HG03460 (cell line): ENCODE measurements at regions not wholly inside any gene's neighbourhood (a gene's known extent, or its start where the extent isn't known, plus 50 kb on each side); places are given as distances from the start of the nearest gene placed in this dataset.

Source experiments
- ATAC-seq: cut with Tn5 transposase; IDR thresholded peaks from one replicate; pipeline ENCODE4 v1.9.1; 2021; ENCODE audit not compliant: unreplicated experiment

- no peak for ATAC-seq
Measured at GRCh38 chr1:219681876-219682275, 69.0 kb upstream of the ZC3H11B start.

DNA sequence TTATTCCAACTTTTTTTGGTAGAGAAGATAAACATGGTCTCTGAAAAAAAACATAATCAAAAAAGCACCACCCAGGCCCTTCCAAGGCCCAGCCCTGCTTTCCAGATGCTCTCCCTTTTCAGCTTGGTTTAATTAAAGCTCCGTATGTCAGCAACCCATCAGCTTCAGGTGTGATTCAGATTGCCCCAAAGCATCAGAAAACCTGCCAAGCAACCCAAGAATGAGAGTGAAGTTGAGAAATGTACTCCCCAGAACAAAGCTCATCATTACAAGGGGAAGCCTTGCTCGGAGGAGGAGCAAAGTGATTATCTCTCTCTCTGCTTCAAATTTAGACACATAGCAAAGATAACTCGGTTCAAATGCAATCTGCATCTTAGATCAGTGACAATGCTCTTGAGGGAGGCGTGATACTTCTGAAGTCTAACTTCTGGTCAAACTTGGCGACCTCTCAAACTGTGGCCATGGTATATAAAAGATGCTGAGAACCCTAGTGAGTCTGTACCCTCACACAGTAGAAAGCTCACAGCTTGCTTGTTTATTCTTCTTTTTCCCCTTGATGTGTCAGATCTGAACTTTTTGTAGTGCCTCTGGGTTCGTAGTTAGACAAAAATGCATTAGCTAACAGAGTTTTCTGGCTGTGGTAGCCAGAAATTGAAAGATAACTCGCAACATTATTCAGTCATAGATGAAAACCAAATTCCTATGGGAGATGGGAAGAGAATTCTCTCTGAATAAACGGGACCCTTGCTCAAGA lies 63.3 kb upstream of the ZC3H11B start:
- no peak for ATAC-seq

- no peak for ATAC-seq
Measured at GRCh38 chr1:219670426-219671149, 57.7 kb upstream of the ZC3H11B start.

GRCh38 chr1:219669556-219669955 lies 56.7 kb upstream of the ZC3H11B start:
- no peak for ATAC-seq

DNA sequence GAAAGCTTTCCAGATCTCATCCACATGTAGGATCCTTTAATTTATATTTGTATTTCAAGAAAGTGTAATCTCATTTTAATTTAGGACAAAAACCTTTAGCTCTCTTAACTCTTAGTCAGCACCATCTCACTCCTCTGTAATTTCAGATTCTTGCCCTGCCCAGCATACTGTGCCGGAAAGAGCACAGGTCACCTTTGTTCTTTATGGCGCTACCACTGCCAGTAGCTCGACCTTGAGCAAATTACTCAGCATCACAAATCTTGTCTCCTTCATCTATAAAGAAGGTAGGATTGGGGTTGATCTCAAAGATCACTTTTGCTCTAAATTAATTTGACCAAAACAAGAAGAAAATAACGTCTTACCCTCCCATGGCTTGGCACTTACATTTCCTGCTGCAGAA lies 56.1 kb upstream of the ZC3H11B start:
- no peak for ATAC-seq

DNA sequence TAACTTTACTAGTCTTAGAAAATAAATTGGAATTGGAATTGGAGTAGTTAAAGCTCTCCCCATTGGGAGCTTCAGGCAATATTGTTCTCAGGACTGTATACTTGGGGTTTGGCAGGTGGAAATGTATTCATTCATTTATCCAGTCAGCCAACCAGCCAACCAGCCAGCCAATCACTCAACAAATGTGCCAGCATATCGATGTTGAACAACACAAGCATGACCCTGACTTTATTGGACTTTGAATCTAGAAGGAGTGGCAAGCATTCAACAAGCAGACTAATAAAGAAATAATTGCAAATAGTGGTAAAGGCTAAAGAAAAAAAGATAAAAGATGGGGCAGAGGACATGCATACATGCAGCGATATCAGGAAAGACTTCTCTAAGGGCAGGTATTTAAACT lies 55.5 kb upstream of the ZC3H11B start:
- no peak for ATAC-seq

GRCh38 chr1:219666242-219666641 lies 53.3 kb upstream of the ZC3H11B start:
- ATAC-seq, result no peak

DNA sequence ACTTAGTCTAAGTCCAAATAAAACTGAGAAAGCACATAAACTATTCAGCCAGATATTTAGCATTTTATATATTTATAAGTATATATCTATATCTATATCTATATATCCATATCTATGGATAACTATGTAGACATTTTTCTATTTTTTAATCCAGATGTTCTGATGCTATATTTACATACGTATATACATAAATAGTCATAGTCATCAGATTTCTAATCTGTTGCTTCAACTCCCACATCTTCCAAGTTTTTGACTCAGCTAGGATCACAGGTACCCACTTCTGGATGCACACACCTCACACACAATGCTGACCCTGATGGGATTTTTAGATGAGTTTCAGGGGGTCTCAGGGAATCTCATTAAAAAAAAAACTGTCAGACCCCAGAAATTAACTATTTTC lies 52.2 kb upstream of the ZC3H11B start:
- ATAC-seq, result no peak

GRCh38 chr1:219664310-219665029 lies 51.6 kb upstream of the ZC3H11B start:
- ATAC-seq, result no peak
